ENCODE measurements at regions not wholly inside any gene's neighbourhood (a gene's known extent, or its start where the extent isn't known, plus 50 kb on each side); places are given as distances from the start of the nearest gene placed in this dataset.

- no peak for DNase-seq
Observed at GRCh38 chr6:84524636-84525035, 239.8 kb downstream of the TBX18 start.

DNA sequence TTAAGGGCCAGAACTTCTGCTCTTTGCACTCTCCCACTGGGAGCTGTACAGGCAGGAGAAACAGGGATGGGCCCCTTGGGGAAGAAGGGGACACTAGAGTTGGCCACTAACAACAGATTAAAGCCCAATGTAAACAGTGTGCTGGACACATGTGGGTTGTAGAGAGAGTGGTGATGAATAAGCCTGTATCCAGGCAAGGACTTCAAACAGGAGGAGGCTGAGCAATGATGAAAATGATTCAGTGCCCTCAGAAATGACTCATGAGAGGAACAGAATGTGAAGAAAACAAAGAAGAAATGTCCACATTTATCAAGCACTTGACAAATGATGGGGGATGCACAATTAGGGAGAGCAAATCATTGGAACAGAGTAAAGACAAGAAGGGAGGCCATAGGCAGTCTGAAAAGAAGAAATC is 242.3 kb downstream of the TBX18 start:
- no peak for DNase-seq

DNA sequence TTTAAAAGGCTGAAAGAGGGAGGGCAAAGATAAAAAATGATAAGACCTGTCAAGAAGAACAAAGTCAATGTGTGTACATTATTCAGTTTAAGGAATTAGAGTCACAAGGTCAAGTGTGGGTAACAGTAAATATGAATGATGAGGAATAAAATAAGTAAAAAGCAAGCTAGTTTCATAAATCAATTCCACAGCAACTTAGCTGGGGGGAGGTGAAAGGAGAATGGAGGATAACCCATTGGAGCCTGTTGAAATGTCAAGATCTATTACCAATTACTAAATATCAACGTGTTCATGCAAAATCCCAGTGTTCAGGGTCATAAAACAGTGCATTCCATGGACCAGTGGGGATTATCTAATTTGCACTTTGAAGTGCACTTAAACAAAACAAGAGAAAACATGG is 242.9 kb downstream of the TBX18 start:
- DNase-seq = no peak

DNA sequence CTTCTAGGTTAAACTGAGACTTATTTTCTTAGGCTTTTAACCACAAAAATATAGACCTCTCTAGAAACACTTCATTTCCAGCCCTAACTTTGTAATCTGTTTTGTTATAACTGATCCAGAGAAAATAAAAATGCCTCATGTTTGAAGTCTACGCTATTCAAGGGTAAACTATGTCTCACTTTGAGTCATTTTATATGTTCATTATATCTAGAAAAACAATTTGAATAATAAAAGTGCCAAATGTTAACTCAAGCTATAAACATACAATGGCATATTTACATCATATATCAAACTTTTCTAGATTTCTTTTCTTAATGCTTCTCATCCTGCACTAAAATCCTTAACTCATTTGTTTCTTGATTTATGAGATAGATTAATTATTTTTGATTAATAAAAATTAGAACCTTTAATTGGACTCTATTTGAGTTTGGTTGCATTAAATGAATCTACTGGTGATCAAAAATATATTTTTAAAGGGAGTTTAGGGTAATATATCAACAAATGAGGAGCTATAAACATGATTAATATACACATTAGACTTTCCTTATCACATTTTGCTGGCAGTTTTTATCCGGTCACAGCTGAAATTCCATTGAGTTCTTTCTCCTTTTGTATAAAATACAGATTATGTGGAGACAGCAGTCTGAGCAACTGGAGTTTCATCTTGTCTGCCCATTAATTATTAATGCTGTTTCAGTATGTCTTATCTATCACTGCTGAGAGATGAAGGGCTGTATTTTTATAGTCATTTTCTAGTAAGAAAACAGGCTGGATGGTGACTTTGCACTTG is 246.5 kb downstream of the TBX18 start:
- no peak for DNase-seq

DNA sequence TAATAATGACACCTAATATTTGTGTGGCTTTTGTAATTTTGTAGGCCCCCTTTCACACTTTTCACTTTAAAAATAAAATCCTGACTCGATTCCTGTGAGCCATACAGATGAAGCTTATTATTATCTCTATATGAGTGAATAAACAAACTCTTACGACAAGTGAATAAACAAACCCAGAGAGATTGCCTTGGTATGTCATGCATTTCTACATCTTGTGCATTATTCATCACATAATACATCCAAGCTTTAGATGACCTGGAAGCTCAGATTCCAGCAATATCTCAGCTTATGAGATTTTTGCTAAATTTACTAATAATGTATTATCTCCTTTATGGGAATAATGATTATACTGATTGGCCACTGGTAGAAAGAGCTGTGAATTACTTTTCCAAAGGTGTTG is 248.2 kb downstream of the TBX18 start:
- no peak for DNase-seq

- DNase-seq = no peak
Observed at GRCh38 chr6:84515067-84515466, 249.3 kb downstream of the TBX18 start.

DNA sequence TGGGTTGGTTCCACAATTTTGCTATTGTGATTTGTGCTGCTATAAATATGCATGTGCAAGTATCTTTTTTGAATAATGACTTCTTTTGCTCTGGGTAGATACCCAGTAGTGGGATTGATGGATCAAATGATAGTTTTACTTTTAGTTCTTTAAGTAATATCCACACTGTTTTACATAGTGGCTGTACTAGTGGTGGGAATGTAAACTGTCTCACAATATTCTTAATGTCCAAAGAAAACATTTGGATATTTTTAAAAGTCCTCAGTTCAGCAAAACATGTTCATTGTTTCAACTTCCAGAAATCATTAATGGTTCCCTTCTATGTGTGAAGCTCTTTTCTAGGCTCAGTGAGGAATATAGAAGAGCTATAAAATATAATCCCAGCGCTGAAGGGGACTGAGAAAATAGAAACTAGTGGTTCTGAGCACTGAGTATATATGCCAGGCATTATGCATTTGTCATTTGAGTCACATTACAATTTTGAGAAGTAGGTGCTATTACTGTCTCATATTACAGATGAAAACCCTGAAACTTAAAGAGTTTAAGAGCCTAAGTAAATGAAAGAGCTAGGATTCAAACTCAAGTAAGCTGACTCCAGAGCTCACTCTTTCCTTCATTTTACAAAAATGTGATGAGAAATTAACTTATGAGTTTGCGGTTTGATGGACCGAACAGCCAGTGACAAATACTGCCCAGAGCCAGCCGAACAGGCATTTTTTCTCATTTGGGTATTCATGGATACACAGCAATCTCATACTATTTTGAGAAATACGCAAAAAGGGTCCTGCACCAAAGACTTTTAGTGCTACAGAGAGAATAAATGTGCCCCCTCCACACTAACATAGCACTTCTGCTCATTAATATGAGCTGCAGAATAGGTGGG is 250.1 kb downstream of the TBX18 start:
- DNase-seq = no peak

DNA sequence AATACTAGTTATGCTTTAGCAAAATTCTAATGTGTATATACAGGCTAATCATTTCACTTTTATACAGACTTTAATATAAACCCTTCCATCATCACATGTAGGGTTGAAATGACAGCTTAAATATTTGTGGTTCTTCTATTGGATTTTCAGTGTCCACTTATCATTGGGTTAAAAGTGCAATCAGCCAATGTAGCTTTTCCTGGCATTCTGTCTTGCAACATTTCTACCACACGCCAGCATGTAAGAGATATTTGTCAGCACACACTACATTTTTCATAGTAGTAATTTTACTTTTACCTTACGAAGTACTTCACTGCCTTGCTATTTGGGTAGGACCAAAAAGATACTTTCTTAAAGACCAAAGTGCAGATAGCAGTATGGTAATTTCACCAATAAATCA is 252.0 kb downstream of the TBX18 start:
- DNase-seq = no peak

- no peak for DNase-seq
Observed at GRCh38 chr6:84511929-84512328, 252.5 kb downstream of the TBX18 start.

DNA sequence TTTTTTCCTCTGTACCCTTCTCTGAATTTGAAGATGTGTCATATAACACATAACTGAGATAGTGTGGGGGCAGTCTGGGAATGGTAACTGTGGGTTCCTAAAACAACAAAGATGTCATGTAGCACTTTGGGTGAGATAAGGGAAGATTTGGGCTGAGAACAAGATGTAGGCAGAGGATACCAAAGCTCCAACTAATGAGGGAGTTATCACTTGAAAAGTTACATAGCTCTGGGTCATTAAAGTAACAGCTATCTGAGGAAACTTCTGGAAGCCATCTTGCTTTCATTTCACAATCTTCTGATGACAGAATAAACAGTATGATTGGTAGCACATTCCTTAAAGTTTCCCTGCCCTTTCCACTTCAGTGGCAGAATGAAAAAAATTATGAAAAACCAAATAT is 255.4 kb downstream of the TBX18 start:
- no peak for DNase-seq

DNA sequence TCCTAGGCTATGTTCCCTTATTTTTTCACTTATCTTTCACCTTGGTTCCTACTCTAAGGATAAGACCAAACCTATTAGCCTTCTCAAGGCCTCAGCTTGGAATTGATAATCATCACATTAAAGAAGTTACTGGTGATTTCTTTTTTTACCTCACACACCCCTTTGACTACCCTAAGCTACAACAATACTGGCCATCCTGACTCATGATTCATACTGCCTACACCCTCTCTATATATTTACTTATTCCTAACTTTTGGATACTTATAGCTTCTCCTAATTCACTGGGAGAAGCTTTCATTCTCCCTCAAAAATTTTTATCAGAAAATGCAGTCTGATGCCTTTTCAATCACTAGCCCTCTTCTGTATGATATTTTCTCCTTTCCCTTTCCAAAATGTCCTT is 256.1 kb downstream of the TBX18 start:
- no peak for DNase-seq

- DNase-seq = no peak
Observed at GRCh38 chr6:84504025-84504424, 260.4 kb downstream of the TBX18 start.

DNA sequence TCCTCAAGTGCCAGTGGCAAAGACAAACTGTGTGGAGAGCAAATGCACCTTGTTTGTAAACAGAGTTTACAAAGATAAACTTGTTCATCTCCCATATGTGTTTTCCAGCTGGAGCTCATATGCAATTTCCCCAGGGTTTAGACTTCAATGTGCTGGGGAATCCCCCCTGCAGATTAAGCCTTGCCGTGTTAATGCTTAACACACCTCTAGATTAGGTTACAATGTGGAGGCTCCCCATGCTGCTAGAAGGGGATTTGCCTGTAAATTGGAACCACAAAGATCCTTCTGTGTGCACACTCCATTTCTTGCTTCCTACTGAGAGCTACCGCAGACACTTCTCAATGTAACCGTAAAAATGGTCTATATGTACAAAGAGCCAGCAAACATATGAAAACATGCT is 263.1 kb downstream of the TBX18 start:
- DNase-seq = no peak

GRCh38 chr6:84500726-84501125 is 263.7 kb downstream of the TBX18 start:
- no peak for DNase-seq

DNA sequence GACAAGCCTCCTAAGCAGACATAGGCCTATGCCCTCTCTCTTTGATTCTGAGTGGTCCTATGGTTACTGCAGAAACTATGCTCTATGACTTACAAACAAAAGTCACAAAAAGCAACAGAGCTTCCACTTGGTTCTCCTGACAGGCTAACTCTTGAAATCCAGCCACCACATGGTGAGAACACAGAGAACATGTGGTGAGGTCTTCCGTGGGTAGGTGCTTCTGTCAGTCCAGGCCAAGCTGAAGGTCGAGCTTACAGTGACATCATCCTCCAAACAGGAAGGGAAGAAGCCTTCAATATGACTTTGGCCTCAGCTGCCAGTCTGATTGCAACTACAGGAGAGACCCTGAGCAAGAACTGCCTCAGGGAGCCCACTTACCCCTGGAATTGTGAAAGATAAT is 265.5 kb downstream of the TBX18 start:
- DNase-seq = no peak

DNA sequence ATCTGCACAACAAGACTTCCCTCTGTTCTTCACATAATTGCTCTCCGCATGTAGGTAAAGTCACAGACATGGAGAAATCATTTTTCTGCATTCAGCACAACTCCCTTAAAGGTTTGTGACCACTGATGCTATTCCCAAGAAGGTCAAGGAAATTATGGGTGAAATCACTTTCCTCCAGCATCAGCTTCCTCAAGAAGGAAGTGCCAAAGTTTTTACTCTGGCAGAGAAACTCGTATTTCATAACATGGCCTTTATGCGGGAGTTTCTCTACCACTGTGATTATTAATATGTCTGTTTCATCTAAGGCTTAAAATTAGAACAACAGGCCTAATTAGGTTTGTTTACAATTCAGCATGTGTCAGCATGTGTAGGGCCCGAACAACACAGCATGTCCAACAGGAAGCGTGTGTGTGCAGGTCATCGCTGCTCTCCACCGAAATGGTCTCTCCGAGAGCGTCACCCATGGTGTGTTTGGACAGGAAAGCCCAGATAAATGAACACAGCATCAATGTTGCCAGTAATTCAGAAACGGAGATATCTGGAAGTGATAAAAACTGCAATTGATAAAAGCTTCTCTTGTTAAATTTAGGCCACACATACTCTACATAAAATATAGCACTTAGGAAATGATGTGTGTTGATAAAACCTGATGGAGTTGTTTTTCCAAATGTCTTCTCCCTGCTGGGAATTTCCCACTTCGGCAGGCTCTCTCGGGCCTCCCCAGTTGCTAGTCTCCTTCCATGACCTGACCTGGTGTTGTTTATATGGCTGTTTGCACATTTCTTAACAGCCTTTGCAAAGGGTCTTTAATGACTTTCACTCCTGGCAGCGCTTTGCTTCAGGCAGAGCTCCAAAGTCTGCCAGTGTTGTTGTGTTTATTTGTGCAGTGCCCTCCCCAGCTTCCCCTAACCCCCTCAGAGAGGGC is 265.1 kb upstream of the CEP162 start:
- no peak for DNase-seq

- no peak for DNase-seq
Observed at GRCh38 chr6:84489598-84489997, 262.2 kb upstream of the CEP162 start.

- no peak for DNase-seq
Observed at GRCh38 chr6:84486526-84486925, 259.1 kb upstream of the CEP162 start.

DNA sequence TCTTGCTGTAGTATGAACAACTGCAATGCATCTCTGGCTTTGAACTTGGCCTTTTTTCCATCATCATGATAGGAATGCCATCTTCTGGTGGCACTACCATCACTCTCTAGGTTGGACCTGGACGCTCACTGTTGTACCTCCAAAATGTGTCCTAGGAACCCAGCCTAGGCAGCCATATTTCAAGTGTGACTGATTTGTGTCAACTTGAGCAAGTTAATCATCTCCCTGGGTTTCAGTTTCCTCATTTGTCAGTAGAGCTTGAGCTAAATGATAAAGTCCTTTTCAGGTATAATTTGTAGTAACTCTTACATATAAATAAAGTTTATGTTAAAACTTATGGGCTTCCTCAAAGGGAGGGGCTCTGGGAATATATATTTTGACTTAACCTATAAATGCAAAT is 241.7 kb upstream of the CEP162 start:
- no peak for DNase-seq

DNA sequence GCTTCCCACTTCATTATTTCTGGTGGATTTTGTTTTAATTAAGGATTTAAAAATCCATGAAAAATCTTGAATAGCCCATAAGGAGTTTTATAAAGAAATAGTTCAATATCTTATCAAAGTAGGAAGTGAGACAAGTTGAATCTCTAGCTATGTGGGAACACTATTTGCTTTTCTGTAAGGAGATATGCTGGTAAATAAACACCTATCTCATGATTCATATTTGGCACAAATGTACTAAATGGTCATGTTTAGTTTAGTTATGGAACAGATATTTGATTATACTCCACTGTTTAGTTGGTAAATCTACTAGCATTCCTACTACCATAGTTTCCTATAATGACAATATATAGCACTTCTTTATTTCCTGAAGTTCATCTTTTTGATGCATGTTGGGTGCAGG is 239.9 kb upstream of the CEP162 start:
- no peak for DNase-seq

DNA sequence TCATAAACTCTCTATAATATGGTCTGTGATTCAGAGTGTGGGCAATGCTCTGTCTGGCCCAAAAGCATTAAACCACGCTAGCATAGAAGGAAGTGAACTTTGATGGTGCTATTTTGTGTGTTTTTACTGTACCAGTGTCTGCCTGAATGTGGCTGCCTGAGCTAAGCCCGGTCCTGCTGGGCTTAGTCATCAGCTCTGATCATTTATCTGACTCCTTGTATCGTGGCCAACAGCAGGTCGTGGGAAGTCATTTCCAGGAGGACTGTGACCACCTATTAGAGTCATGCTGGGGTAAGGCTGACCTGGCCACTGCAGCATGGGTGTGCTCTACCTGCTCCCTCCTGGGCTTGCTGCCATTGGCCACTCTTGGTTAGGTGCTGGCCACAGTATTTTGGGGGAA is 239.1 kb upstream of the CEP162 start:
- no peak for DNase-seq

DNA sequence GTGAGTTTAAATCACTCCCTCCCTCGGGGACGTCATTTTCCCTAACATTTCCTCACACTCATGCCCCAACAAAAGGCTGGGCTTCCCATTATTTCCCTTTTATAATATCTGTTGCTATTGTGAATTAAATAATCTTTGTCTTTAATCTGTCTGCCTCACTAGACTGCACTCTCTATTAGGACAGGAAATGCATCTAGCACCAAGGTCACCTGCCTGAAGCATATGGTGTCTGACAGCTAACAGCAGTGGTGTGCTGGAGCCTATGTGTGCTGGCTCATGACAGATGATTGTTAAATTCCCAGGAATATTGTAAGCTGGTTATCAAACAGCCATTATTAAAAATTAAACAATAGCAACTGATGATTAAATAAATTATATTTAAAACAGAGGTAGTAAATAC is 237.0 kb upstream of the CEP162 start:
- DNase-seq = no peak

DNA sequence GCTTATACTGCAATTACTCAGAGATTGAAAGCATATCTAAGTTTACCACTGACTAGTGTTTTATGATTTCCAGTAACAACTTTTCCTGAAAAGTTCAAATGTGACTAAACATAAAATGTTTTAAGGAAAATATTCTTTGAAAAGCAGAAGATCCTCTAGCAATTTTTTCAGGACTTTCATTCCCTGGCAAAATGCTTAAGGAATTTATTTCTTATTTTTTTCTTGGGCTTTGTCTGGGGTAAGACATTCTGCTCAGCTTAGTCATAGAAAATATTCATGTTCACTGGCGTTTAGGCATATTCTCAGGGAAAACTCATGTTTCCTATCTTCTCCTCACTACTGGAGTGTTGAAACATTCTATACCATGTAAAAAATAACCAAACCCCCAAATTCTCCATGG is 235.3 kb upstream of the CEP162 start:
- no peak for DNase-seq
